HepG2 (cell line): ENCODE measurements at regions not wholly inside any gene's neighbourhood (a gene's known extent, or its start where the extent isn't known, plus 50 kb on each side); places are given as distances from the start of the nearest gene placed in this dataset.

Experiments used
- MAZ ChIP-seq, 2 experiments: sonication (generic) in 1 of 2; formaldehyde crosslinking in 1 of 2; IDR thresholded peaks; 2 replicates each; pipeline versions ENCODE4 v1.5.0 to v1.6.1; 2012 to 2020; ENCODE audit warnings: low read depth in 2 of 2, mild to moderate bottlenecking in 2 of 2, borderline replicate concordance in 1 of 2, improper control_type of control experiment in 1 of 2, low read length in 1 of 2, missing genetic modification reagents in 1 of 2, moderate library complexity in 1 of 2
- ZNF747 ChIP-seq: sonication (generic); formaldehyde crosslinking; IDR thresholded peaks from 2 replicates; pipeline ENCODE4 v1.8.1; 2023; ENCODE audit warnings: missing genetic modification reagents, mild to moderate bottlenecking, borderline replicate concordance
- ZNF781 ChIP-seq: sonication (generic); formaldehyde crosslinking; IDR thresholded peaks from 2 replicates; pipeline ENCODE4 v1.5.1; 2020; ENCODE audit warnings: borderline replicate concordance, mild to moderate bottlenecking, missing genetic modification reagents; ENCODE audit errors: not compliant biosample characterization
- TF ChIP-seq, protein P1 (sequence below): sonication (generic); formaldehyde crosslinking; conservative IDR thresholded peaks from 2 replicates; pipeline ENCODE4 v1.5.0; 2020; ENCODE audit warnings: missing genetic modification reagents

- TF ChIP-seq, protein P1, sequence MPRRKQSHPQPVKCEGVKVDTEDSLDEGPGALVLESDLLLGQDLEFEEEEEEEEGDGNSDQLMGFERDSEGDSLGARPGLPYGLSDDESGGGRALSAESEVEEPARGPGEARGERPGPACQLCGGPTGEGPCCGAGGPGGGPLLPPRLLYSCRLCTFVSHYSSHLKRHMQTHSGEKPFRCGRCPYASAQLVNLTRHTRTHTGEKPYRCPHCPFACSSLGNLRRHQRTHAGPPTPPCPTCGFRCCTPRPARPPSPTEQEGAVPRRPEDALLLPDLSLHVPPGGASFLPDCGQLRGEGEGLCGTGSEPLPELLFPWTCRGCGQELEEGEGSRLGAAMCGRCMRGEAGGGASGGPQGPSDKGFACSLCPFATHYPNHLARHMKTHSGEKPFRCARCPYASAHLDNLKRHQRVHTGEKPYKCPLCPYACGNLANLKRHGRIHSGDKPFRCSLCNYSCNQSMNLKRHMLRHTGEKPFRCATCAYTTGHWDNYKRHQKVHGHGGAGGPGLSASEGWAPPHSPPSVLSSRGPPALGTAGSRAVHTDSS (CRISPR knock-in tag): no peak
- no peak for TF ChIP-seq ZNF747 (CRISPR knock-in tag)
- no peak for TF ChIP-seq MAZ (IDR thresholded peaks at IDR 0.05; ENCODE audit: borderline replicate concordance, low read depth, low read length)
- TF ChIP-seq MAZ (CRISPR knock-in tag; IDR thresholded peaks at IDR 0.05; ENCODE audit: low read depth): no peak
- no peak for TF ChIP-seq ZNF781 (CRISPR knock-in tag)
Measured at GRCh38 chr17:5642752-5643151, 58.4 kb upstream of the NLRP1 start.
